GM21390 (cell line): ENCODE measurements at regions not wholly inside any gene's neighbourhood (a gene's known extent, or its start where the extent isn't known, plus 50 kb on each side); places are given as distances from the start of the nearest gene placed in this dataset.

ENCODE experiments used
- ATAC-seq: cut with Tn5 transposase; IDR thresholded peaks from one replicate; pipeline ENCODE4 v1.9.1; 2021; ENCODE audit not compliant: unreplicated experiment

DNA sequence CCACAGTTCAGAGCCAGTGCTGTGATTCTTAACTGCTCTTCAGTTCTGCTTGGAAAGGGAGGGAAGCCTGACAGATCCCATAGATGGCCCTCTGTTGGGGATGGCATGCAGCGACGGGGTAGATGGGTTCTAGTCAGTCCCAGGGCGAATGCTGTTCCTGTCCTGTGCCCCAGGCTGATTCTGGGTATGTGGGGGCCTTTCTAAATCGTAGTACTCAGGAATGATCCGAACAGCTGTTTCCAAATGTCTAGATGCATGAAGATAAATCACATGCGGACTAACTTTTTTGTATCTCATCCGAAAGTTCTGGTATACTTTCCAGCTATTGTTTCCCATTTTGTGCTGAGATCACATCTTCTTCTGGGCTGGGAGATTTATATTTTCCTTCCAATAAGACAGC lies 186.0 kb upstream of the MKI67 start:
- ATAC-seq, result no peak

DNA sequence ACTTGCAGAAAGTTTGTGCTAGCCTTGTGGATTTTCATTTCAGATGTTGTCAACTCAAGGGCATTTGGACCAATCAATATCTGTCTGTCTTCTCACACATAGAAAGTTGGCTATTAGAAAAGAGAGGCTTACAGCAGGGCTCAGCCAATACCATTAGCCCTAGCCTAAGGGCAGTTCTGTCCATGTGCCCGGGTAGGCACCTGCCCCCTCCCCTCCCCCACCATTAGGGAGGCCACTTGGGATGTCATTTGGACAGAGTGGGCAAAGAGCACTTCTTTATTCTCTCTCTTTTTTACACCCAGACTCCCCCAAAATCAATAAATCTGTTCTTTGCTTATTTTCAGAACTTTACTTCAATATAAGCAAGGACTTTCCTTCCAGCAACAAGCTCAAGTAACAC lies 188.5 kb upstream of the MKI67 start:
- no peak for ATAC-seq

DNA sequence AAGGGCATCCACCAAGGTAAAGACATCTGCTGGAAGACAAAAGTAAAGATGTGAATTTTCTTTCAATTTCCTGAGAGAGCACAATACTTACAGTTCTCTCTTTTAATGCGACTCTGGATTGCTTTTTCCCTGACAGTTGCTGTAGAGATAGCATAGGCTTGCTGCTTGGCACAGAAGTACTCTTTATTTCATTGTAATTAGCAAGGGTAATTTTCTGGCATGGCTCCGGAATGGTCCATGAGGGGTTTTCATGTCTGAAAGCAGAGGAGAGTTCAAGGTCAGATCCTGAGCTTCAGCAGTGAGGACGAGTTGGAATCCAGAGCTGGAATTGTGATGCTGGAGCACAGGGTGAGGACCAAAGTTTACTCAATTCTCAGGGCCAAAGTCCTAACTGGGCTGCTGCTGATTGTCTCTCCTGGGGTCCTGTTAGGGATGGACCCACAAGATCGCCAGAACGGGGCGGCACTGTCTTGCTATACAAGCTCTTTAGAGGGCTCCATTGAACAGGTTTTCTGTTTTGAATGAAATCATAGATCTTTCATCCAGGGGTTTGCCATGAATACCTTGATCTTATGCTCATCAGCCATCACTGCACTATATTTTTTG lies 190.0 kb upstream of the MKI67 start:
- no peak for ATAC-seq

DNA sequence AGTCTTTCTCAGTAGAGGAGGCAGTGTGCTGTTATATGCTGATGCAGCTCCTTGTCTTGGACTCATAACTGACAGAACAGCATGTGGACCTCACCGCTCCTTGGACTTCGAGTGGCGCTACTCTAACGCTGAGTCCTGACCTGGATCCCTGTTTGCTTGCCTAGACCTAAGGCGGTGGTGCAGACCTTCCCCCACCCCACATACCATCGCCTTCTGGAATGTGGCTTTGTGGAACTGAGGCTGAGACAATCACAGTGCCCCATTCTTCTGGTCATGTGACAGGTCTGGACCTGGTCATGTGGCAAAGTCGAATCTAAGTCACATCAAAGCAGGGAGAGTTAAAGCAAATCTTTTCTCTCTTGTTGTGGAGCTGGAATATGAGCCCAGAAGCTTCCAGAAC lies 190.7 kb upstream of the MKI67 start:
- ATAC-seq, result no peak

DNA sequence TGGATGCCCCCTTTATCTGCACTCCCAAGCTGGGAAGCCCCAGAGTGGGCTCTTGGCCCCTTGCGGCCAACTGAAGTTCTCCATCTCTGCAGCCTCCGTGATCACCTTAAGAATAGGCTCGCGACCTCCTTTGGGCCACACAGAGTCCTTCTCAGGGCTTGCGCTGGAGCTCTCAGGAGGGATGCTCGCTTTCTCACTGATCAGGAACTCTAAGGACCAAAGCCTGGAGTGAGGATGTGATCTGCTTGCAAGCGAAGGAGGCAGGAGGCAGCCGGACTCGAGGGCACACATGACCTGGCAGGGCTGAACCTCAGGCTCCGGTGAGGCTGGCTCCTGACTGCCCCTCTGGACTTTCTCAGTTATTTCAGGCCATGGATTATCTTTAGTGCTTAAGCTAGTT lies 192.1 kb upstream of the MKI67 start:
- no peak for ATAC-seq

DNA sequence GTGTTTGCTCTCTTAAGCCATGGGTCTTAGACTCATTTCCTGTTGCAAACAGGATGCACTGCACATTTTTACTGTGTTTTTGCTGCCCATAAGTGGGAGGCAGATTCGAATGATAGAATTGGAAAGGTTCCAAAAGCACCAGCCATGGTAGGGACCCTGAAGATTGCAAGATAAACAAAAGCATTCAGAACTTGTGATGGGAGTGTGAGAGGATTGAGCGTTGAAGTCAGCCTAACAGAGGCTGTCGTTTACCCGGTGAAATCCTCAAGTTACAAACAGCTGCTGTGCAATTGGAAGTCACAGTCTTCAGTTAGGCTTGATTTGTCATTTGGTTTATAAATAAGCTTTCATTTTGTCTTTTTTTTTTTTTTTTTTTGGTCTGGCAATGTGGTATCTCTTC lies 192.7 kb upstream of the MKI67 start:
- ATAC-seq, result no peak

DNA sequence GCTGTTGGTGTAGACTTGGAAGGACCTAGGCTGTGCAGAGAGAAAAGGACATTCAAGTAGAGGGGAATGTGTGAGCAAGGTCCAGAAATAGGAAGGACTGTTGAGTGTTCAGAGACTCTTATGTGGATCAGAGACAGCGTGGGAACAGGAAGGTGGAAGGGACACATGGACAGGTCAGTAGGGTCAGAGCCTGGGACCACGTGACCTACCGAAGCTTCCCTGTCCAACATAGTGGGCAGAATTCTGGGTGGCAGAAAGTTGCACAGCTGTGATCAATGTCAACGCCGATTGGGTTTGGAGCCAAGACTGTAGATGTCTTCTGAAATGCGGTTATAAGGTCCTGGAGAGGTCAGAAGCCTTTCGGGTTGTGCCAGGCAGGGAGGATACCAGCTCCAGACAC lies 195.9 kb upstream of the MKI67 start:
- no peak for ATAC-seq

DNA sequence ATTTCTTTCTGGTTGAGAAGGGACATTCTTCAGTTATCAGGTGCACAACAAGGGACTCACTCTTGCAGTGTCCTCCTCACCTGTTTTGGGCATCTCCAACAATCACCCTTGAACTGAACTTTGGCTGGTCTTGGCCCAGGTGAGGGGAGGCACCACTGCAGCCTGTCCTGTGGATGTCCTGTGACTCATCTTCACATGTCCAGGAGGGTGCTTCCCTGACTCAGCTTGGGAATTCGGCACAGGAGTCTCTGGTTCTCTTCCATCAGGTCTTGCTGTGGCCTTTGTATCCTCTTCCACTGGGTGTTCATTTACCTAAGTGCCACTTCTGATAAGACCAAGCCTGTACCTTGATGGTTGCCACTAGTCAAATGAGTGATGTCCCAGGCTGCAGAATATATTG lies 196.7 kb upstream of the MKI67 start:
- no peak for ATAC-seq

DNA sequence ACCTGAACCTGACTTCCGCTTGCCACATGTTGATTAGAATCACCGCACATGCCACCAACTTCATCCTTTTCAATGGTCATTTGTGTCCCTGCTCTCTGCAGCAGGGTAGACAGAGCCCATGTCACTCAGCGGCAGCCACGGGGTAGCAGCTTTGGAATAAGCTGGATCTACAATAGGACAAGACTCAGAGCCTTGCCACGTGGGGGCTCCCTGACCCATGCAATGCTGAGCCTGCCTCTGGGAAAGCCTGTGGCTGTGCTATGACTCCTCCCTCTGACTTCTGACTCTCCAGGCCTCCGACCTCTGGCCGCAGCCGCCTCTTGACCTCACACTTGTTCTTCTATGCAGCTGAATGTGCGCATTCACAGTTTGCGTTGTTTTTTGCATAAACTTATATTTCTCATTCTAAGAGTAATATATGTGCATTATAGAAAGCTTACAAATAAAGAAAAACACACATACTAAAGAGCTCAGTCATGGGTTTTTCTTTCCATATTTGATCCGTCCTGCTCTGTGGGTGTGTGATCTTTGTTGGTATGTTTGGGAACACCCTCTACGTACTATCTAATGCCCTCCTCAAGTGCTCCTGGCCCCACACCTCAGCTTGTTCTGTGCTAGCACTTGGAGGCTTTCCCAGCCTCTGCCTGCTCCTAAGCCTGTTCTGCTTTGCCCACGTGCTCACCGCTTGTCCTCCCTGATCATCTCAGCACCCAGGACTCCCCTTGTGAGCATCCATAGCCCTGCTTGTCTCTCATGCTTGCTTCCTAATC lies 198.0 kb upstream of the MKI67 start:
- ATAC-seq, result no peak

DNA sequence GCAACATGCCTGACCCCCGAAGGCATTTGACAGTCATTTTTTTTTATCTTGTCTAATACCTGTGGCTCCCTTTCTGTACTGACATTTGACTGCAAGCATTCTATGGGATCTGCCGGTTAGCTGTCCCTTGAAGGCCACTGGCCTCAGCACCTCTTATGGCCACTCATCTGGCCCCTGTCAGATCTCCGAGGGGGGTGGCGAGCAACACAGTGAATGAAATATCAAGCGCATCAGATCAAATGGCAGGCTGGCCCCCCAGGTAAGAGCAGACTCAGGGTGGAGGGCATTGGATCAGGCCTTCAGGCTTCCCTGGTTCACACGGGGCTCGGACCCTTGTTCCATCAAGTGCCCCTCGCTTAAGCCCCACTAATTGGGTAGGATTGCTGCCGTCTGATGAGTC lies 199.6 kb upstream of the MKI67 start:
- ATAC-seq, result no peak

DNA sequence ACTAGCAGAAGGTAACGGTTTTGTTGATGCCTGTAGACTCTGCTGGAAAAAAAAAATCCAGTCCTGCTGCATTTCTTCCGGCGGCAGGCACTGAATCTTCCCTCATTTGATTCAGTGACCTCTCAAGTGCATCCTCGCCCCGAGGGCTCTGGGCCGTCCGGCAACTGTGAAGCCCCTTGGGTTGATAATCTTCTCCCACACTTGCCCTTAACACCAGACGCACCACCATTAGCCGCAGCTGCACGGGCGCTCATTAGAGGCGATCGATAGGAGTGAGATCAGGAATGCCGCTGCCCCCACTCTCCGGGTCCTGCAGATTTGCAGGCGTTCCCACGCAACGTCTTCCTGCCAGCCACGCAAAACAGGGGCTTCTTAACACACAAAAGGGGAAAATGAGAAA lies 200.0 kb upstream of the MKI67 start:
- no peak for ATAC-seq

DNA sequence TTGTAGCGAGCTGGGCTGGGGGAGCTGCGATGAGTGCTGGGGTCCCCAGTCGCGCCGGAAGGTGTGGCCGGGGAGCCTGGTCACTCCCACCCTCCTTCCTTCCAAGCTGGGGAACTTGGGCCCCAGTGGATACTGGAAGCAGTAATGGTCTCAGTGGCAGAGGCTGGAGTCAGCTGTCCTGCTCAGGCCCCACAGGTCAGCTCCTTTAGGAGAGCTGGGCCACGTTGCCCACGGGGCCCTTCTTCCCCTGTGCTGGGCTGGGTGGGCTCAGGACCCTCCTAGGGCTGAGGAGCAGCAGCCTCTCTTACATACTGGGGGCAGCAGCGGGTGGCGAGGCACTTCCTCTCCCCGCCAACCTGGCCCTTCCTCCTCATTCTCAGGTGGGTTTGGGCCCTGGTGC lies 200.6 kb upstream of the MKI67 start:
- ATAC-seq, result no peak

DNA sequence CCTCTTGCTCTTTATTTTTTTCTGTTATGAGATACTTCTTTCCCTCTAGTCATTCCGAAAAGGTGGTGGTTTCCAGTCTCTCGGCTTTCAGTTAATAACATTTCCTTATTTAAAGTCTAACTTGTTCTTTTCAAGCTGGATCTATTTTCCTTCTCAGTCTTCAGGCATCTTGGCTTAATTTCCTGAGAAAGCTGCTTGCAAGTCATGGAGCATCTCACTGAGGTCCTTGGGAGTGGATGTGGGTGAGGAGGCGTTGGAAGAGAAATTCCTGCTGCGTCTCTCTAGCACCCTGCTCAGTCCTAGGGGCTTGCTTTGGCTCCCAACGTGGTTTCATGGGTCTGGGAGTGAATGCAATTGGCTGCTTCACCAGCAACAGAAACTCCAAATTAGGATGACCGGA lies 210.2 kb upstream of the MKI67 start:
- no peak for ATAC-seq

DNA sequence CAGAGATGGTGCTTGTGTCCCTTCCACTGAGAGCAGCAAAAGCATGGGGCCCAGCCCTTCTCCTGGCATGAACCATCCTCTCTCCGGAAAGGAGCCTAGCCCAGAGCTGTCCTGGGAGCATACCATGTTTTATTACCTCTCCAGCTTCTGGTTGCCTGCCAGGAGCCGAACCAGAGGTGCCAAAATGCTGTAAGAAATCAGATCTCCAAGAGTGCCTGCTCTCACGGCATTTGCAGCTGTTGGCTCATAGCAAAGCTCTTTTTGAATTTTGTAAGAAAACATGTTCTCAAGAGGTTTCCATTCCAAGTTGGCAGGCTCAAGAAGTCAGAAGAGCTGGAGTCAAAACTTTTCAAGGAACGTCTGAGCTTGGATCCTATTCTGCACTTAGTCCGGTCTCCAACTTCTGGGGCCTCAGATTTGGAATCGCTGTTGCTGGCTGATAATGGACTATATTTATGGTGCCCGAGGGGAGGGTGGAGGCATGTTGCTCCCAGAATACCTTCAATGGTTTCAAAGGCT lies 211.7 kb upstream of the MKI67 start:
- no peak for ATAC-seq

DNA sequence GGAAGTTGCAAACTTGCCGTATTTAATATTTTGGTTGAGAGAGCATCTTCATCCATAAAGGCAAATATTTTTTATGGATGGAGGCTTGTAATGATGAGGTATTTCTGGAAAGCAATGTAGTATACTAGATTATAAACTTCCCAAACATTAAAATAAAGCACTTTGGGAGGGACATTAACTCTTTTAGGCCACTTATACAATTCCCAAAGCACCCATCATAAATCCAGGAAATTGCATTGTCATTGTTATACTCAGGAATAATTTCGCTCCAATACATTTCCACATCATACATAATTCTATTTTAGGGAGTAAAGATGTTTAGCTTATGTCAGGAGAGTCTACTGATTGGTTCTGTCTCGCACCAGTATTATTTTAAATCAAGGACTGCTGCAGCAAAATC lies 212.7 kb upstream of the MKI67 start:
- no peak for ATAC-seq

DNA sequence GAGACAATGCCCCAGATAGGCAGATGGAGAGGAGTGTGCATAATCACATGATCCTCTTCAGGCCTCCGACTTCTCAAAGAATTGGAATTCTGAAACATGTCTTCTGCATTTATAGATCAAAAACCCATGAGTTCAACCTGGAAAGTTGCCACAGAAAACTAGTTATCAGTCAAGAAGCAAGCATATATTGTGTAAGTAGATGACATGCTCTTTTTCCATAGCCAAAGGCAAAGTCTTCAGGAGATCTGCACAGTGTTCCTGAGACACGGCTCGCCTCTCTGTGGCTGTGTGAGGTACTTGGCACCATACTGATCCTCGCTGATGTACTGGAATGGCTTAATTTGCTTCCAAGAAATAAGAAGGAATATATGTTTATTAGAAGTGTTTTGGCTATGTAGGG lies 213.5 kb upstream of the MKI67 start:
- no peak for ATAC-seq

DNA sequence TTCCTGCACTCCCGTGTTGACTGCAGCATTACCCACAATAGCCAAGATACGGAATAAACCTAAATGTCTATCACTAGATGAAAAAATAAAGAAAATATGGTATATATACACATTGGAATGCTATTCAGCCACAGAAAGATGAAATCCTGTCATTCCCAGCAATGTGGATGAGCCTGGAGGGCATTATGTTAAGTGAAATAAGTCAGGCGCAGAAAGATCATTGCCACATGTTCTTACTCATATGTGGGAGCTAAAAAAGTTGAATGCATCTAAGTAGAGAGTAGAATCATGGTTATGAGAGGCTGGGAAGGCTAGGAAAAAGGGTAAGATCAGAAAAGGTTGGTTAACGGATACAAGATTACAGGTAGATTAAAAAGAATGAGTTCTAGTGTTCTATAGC lies 219.1 kb upstream of the MKI67 start:
- no peak for ATAC-seq

DNA sequence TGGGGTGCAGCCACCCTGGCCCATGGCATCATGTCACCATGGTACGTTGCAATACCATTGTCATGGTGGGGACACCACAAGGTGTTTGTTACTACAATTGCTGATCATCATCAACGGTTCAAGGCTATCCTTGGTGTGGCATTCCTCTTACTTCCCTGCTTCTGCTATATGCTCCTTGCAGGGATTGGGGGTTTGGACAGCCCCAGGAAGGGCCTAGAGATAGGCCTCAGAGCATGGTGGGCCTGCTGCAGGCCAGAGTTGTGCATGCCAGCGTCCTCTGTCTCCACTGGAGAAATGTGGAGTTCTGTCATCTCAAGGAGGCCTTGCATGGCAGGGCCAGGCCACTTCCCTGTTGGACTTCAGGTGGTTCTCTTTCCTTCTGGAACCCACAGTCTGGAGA lies 234.6 kb upstream of the MKI67 start:
- ATAC-seq, result no peak

DNA sequence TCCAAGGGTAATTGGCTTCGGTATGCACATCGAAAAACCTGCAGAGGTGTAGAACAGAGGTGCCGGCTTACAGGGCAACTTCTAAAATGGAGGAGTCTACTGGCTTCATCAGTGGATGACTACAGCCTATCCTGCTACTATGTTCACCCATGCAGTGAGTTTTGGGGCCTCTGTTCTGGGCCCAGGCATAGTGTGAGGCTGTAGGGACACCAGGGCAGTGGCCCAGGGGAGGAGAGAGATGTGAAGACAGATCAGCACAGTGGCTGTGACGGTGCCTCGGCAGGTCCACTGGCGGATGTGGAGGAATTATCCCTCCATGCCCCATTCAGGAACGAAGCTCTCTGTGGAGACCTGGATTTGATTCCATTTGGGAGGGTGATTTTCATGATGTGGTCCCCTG lies 235.3 kb upstream of the MKI67 start:
- no peak for ATAC-seq

DNA sequence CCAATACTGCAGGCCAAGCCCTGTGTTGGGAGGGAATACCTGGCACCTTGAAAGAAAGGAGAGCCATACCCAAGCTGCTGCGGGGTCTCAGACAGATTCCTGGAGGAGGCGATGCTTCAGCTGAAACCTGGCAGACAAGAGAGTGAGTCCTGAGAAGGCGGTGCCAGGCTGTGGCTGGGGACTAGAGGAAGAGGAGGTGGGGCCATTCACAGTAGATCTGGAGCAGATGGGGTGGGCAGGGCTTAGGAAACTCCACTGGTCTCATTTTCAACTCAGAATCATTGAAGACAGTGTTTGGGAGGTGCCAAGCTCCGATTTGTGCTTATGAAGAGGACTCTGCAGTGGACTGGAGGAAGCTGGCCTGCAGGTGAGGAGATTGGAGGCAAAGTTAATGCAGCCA lies 236.3 kb upstream of the MKI67 start:
- no peak for ATAC-seq

DNA sequence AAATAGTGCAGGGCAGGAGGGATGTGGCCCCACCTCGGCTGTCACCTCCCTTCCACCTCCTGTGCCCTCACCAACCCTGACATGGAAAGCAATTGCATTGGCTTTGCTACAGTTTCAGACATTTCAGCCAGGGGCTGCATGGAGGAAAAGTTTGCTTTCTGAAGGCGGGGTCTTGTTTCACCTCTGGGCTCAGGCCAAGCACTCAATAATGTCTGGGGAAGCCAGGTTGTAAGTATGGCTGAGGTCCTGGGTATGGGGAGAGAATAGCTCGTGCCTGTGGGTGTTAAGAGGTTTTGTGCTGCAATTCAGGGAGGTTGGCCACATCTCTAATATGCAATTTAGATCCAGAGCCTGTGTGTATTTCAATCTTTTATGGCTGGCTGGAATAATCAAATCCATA lies 238.4 kb upstream of the MKI67 start:
- ATAC-seq, result no peak

DNA sequence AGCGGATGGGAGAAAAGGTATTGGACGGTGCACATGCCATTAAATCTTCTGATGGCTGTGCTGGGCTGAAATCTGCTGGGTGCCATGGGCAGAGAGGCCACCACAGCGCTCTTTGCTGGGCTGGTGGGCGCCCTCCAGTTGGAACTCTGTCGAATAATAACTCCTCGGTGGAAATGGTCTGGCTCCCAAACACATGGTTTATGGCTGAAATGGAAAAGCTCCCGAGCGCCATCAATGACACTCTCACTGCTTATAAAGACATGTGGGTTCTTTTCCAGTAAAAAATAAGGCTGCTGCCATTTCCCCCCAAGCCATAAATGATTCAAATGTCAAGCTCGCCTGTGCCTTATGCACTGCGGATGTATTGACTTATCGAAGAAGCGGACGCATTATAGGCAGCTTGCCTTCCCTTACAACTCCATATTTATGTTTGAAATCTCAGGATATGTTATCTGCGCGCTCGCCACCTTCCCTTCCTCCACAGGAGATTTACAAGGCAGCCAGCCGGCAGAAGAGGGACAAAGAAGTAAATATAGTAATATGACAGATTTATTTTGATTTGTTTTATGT lies 239.0 kb upstream of the MKI67 start:
- ATAC-seq, result no peak

DNA sequence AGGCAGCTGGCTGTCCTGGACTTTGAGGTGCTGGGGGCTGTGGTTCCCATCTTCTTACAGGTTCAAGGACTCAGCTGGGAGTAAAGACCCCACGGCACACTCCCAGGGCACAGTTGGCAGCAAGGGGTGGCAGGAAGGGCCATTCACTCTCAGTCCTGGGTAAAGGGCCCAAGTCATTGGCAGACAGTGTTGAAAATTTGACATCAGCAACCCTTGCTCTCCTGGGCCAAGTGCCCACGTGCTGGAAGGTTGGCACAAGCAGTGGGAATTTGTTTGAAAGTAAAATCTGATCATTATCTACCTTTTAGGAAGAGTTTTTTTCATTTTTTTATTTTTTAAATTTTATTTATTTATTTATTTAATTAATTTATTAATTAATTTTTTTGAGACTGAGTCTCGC lies 241.6 kb upstream of the MKI67 start:
- no peak for ATAC-seq
